GM23338 (cell line): ENCODE measurements at regions not wholly inside any gene's neighbourhood (a gene's known extent, or its start where the extent isn't known, plus 50 kb on each side); places are given as distances from the start of the nearest gene placed in this dataset.

ENCODE experiments used
- ATAC-seq: fragments of 200-7000 bp; cut with Tn5 transposase; 3 replicates; pipeline ENCODE4 v1.9.1; 2020
- DNase-seq: peaks from one replicate; pipeline ENCODE4 v3.0.0-alpha.2; 2015; ENCODE audit warnings: low spot score
- H2AFZ ChIP-seq: fragments of 200-600 bp; sonication (generic); 2 replicates; pipeline ENCODE4 v1.8.0; 2016; ENCODE audit warnings: antibody characterized with exemption, mild to moderate bottlenecking, moderate library complexity
- H3F3A ChIP-seq: fragments of 200-600 bp; sonication (generic); replicated peaks from 2 replicates; pipeline ENCODE4 v1.8.0; 2017; ENCODE audit warnings: antibody characterized with exemption, mixed run types, low read depth
- H3K27ac ChIP-seq: fragments of 200-600 bp; sonication (generic); 2 replicates; pipeline ENCODE4 v1.6.1; 2016; ENCODE audit warnings: low read depth
- H3K27me3 ChIP-seq: fragments of 200-600 bp; sonication (generic); 2 replicates; pipeline ENCODE4 v1.8.0; 2016; ENCODE audit warnings: mild to moderate bottlenecking, mixed run types, moderate library complexity; ENCODE audit not compliant: insufficient read depth
- H3K36me3 ChIP-seq: fragments of 200-600 bp; sonication (generic); 2 replicates; pipeline ENCODE4 v1.8.0; 2016; ENCODE audit warnings: mild to moderate bottlenecking; ENCODE audit not compliant: insufficient read depth
- H3K4me1 ChIP-seq: fragments of 200-600 bp; sonication (generic); 2 replicates; pipeline ENCODE4 v1.8.0; 2016; ENCODE audit warnings: mild to moderate bottlenecking, moderate library complexity; ENCODE audit not compliant: insufficient read depth
- H3K4me2 ChIP-seq: fragments of 200-600 bp; sonication (generic); 2 replicates; pipeline ENCODE4 v1.7.1; 2017; ENCODE audit warnings: mixed run types
- H3K4me3 ChIP-seq: fragments of 200-600 bp; sonication (generic); 2 replicates; pipeline ENCODE4 v1.6.1; 2016; ENCODE audit warnings: mixed run types
- H3K79me2 ChIP-seq: fragments of 200-600 bp; sonication (generic); replicated peaks from 2 replicates; pipeline ENCODE4 v1.8.0; 2017; ENCODE audit warnings: mild to moderate bottlenecking; ENCODE audit not compliant: insufficient read depth
- H3K9me2 ChIP-seq: fragments of 200-600 bp; sonication (generic); 2 replicates; pipeline ENCODE4 v1.8.0; 2017; ENCODE audit not compliant: insufficient read depth
- H4K20me1 ChIP-seq: fragments of 200-600 bp; sonication (generic); replicated peaks from 2 replicates; pipeline ENCODE4 v1.8.0; 2017; ENCODE audit warnings: mild to moderate bottlenecking; ENCODE audit not compliant: insufficient read depth
- H3K27ac Mint-ChIP-seq: 2 replicates; pipeline ENCODE4 v1.8.0; 2020; ENCODE audit warnings: inconsistent platforms, mild to moderate bottlenecking, moderate library complexity, mixed read lengths
- H3K27me3 Mint-ChIP-seq: 3 replicates; pipeline ENCODE4 v1.8.0; 2022; ENCODE audit warnings: low read depth, mild to moderate bottlenecking, moderate library complexity, mixed read lengths, inconsistent platforms; ENCODE audit not compliant: insufficient read depth, poor library complexity
- H3K36me3 Mint-ChIP-seq: 3 replicates; pipeline ENCODE4 v1.8.0; 2021; ENCODE audit warnings: low read depth, mild to moderate bottlenecking, inconsistent platforms, moderate library complexity, mixed read lengths
- H3K4me1 Mint-ChIP-seq: 3 replicates; pipeline ENCODE4 v1.8.0; 2020; ENCODE audit warnings: mild to moderate bottlenecking, inconsistent platforms, mixed read lengths
- H3K4me3 Mint-ChIP-seq: 3 replicates; pipeline ENCODE4 v1.8.0; 2021; ENCODE audit warnings: moderate library complexity, mild to moderate bottlenecking, inconsistent platforms, mixed read lengths
- H3K9me3 Mint-ChIP-seq: 3 replicates; pipeline ENCODE4 v1.8.0; 2020; ENCODE audit warnings: moderate library complexity, mild to moderate bottlenecking, inconsistent platforms, mixed read lengths
- CREB1 ChIP-seq: fragments of 250-450 bp; sonication (Bioruptor Pico); IDR thresholded peaks from 2 replicates; pipeline ENCODE4 v1.5.0; 2020; ENCODE audit warnings: low read depth, mild to moderate bottlenecking, moderate library complexity
- CTCF ChIP-seq, 2 experiments: fragments of 200-600 bp in 1 of 2; sonication (generic) in 1 of 2; conservative IDR thresholded peaks; 2 replicates each; pipeline versions ENCODE4 v1.5.1 to v1.6.1; 2016 to 2017; ENCODE audit warnings: antibody characterized with exemption in 2 of 2, low read depth in 2 of 2, mild to moderate bottlenecking in 2 of 2, moderate library complexity in 1 of 2
- EZH2 ChIP-seq: fragments of 200-600 bp; sonication (generic); IDR thresholded peaks from one replicate; pipeline ENCODE4 v1.8.0; 2017; ENCODE audit warnings: antibody characterized with exemption, mild to moderate bottlenecking, low read depth; ENCODE audit not compliant: unreplicated experiment
- EZH2phosphoT487 ChIP-seq: fragments of 200-600 bp; sonication (generic); IDR thresholded peaks from one replicate; pipeline ENCODE4 v1.8.1; 2018; ENCODE audit warnings: antibody characterized with exemption; ENCODE audit not compliant: unreplicated experiment
- JUNB ChIP-seq: IDR thresholded peaks from one replicate; pipeline ENCODE4 v1.6.1; 2016; ENCODE audit warnings: antibody characterized with exemption; ENCODE audit not compliant: unreplicated experiment
- NANOG ChIP-seq: IDR thresholded peaks from 2 replicates; pipeline ENCODE4 v1.6.1; 2016; ENCODE audit warnings: antibody characterized with exemption, borderline replicate concordance
- POLR2AphosphoS5 ChIP-seq: IDR thresholded peaks from 2 replicates; pipeline ENCODE4 v1.6.1; 2016; ENCODE audit warnings: antibody characterized with exemption, low read depth
- REST ChIP-seq: IDR thresholded peaks from one replicate; pipeline ENCODE4 v1.6.1; 2018; ENCODE audit warnings: antibody characterized with exemption; ENCODE audit not compliant: unreplicated experiment
- STAT1 ChIP-seq: IDR thresholded peaks from one replicate; pipeline ENCODE4 v1.6.1; 2016; ENCODE audit warnings: antibody characterized with exemption; ENCODE audit not compliant: unreplicated experiment
- ZNF114 ChIP-seq: fragments of 250-450 bp; sonication (Bioruptor Pico); IDR thresholded peaks from 2 replicates; pipeline ENCODE4 v1.5.0; 2020; ENCODE audit warnings: mild to moderate bottlenecking, moderate library complexity
- ZNF331 ChIP-seq: fragments of 250-450 bp; sonication (Bioruptor Pico); IDR thresholded peaks from 2 replicates; pipeline ENCODE4 v1.5.0; 2020; ENCODE audit warnings: low read depth, mild to moderate bottlenecking, moderate library complexity
- ZNF462 ChIP-seq: fragments of 250-450 bp; sonication (Bioruptor Pico); IDR thresholded peaks from 2 replicates; pipeline ENCODE4 v1.5.0; 2020; ENCODE audit warnings: mild to moderate bottlenecking, moderate library complexity
- TF ChIP-seq, protein P1 (sequence below): IDR thresholded peaks from 2 replicates; pipeline ENCODE4 v1.6.1; 2016; ENCODE audit warnings: antibody characterized with exemption

GRCh38 chr4:152126238-152126637 is 365.4 kb upstream of the GATB start:
- no peaks in the 10 kb centered on the region for H3K4me1 Mint-ChIP-seq
- no peaks in the 10 kb centered on the region for H3K36me3 Mint-ChIP-seq
- TF ChIP-seq ZNF331 (CRISPR knock-in tag) (no peak), EZH2 (no peak), CREB1 (CRISPR knock-in tag) (no peak), CTCF (conservative IDR thresholded peaks at IDR 0.05; ENCODE audit: low read depth in 2 of 2) (no peak), STAT1 (no peak), JUNB (no peak), ZNF114 (CRISPR knock-in tag) (no peak), NANOG (no peak), EZH2phosphoT487 (no peak), ZNF462 (CRISPR knock-in tag) (no peak), REST (no peak), POLR2AphosphoS5 (no peak)
- TF ChIP-seq, protein P1, sequence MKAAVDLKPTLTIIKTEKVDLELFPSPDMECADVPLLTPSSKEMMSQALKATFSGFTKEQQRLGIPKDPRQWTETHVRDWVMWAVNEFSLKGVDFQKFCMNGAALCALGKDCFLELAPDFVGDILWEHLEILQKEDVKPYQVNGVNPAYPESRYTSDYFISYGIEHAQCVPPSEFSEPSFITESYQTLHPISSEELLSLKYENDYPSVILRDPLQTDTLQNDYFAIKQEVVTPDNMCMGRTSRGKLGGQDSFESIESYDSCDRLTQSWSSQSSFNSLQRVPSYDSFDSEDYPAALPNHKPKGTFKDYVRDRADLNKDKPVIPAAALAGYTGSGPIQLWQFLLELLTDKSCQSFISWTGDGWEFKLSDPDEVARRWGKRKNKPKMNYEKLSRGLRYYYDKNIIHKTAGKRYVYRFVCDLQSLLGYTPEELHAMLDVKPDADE: no peak
- H3K4me2 ChIP-seq: no peak overlapping the region
- H3K4me3 ChIP-seq: no peak overlapping the region
- peaks cover 5% of the 10 kb centered on the region; the same call in 1 of the 2 replicates for H3K9me2 ChIP-seq
- no peaks in the 10 kb centered on the region for H3K79me2 ChIP-seq
- DNase-seq: no peak
- ATAC-seq: no peak
- no peak overlapping the region for H3K27ac ChIP-seq
- peaks cover 2% of the 10 kb centered on the region for H3K27me3 Mint-ChIP-seq
- no peaks in the 10 kb centered on the region for H3K4me1 ChIP-seq
- no peaks in the 10 kb centered on the region for H3F3A ChIP-seq
- H4K20me1 ChIP-seq: no peaks in the 10 kb centered on the region
- H2AFZ ChIP-seq: no peak overlapping the region
- no peak overlapping the region for H3K27ac Mint-ChIP-seq
- H3K27me3 ChIP-seq: no peaks in the 10 kb centered on the region
- H3K4me3 Mint-ChIP-seq: no peak overlapping the region
- H3K36me3 ChIP-seq: no peaks in the 10 kb centered on the region
- peaks cover 7% of the 10 kb centered on the region; the same call in 2 of the 3 replicates for H3K9me3 Mint-ChIP-seq
